Activated effector memory CD4-positive, alpha-beta T cell treated with anti-CD3 and anti-CD28 coated beads, Interleukin-2, amount 50 U/mL, for 16 hours (primary cell): ENCODE measurements at regions not wholly inside any gene's neighbourhood (a gene's known extent, or its start where the extent isn't known, plus 50 kb on each side); places are given as distances from the start of the nearest gene placed in this dataset.

ENCODE experiments used
- DNase-seq: peaks from one replicate; pipeline ENCODE4 v3.0.0-alpha.2; 2020

GRCh38 chr13:29946093-29946492, 95.7 kb upstream of the UBL3 start:
- DNase-seq, result no peak

- no peak for DNase-seq
These were observed 93.3 kb upstream of the UBL3 start for GRCh38 chr13:29943686-29944085.

GRCh38 chr13:29943273-29943672, 92.9 kb upstream of the UBL3 start:
- DNase-seq, result no peak

- no peak for DNase-seq
These were observed 90.3 kb upstream of the UBL3 start for GRCh38 chr13:29940715-29941114.

GRCh38 chr13:29939158-29939557, 88.7 kb upstream of the UBL3 start:
- DNase-seq, result no peak

- peak; percentile 81 for DNase-seq
These were observed 87.4 kb upstream of the UBL3 start for GRCh38 chr13:29937841-29938240.

- DNase-seq, result peak; percentile 64
These were observed 87.0 kb upstream of the UBL3 start for GRCh38 chr13:29937379-29937778.

GRCh38 chr13:29936956-29937355, 86.5 kb upstream of the UBL3 start:
- DNase-seq, result no peak

- DNase-seq, result peak; percentile 70
These were observed 85.8 kb upstream of the UBL3 start for GRCh38 chr13:29936051-29936813.

GRCh38 chr13:29935309-29935981, 85.0 kb upstream of the UBL3 start:
- peak; percentile 89 for DNase-seq

- DNase-seq, result peak; percentile 76
These were observed 84.3 kb upstream of the UBL3 start for GRCh38 chr13:29934531-29935308.

GRCh38 chr13:29933401-29933800, 83.0 kb upstream of the UBL3 start:
- no peak for DNase-seq

GRCh38 chr13:29931696-29932095, 81.3 kb upstream of the UBL3 start:
- no peak for DNase-seq

GRCh38 chr13:29929062-29929847, 78.8 kb upstream of the UBL3 start:
- DNase-seq, result no peak

GRCh38 chr13:29926098-29926476, 75.7 kb upstream of the UBL3 start:
- DNase-seq, result no peak

- no peak for DNase-seq
These were observed 75.2 kb upstream of the UBL3 start for GRCh38 chr13:29925457-29926097.

- DNase-seq, result no peak
These were observed 74.3 kb upstream of the UBL3 start for GRCh38 chr13:29924482-29925350.

GRCh38 chr13:29923554-29924481, 73.4 kb upstream of the UBL3 start:
- DNase-seq, result peak; percentile 85

GRCh38 chr13:29922896-29923295, 72.5 kb upstream of the UBL3 start:
- DNase-seq, result no peak

GRCh38 chr13:29922281-29922821, 71.9 kb upstream of the UBL3 start:
- DNase-seq, result no peak
